ENCODE measurements at regions not wholly inside any gene's neighbourhood (a gene's known extent, or its start where the extent isn't known, plus 50 kb on each side); places are given as distances from the start of the nearest gene placed in this dataset.

DNA sequence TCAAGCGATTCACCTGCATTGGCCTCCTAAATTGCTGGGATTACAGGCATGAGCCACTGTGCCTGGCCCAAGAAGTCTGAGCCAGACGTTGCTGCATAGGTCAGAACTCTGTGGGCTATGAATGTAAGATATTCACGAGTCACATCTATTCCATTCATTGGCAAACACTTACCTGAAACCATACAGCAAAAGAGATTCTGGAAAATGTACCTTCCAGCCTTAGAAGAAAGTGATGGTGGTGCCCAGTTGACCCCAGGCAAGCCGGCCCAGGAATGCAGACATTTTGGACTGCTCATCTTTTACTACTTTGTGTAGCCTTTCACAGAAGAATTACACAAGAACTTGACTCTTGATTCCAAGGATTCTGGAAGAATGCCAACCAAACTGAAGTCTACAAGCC is 135.6 kb upstream of the N4BP1 start:
- TF ChIP-seq, protein P1, sequence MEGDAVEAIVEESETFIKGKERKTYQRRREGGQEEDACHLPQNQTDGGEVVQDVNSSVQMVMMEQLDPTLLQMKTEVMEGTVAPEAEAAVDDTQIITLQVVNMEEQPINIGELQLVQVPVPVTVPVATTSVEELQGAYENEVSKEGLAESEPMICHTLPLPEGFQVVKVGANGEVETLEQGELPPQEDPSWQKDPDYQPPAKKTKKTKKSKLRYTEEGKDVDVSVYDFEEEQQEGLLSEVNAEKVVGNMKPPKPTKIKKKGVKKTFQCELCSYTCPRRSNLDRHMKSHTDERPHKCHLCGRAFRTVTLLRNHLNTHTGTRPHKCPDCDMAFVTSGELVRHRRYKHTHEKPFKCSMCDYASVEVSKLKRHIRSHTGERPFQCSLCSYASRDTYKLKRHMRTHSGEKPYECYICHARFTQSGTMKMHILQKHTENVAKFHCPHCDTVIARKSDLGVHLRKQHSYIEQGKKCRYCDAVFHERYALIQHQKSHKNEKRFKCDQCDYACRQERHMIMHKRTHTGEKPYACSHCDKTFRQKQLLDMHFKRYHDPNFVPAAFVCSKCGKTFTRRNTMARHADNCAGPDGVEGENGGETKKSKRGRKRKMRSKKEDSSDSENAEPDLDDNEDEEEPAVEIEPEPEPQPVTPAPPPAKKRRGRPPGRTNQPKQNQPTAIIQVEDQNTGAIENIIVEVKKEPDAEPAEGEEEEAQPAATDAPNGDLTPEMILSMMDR (IDR thresholded peaks at IDR 0.05), result no peak
- TF ChIP-seq POLR2A (IDR thresholded peaks at IDR 0.05), result no peak
